Central memory CD8-positive, alpha-beta T cell (primary cell): ENCODE measurements at regions not wholly inside any gene's neighbourhood (a gene's known extent, or its start where the extent isn't known, plus 50 kb on each side); places are given as distances from the start of the nearest gene placed in this dataset.

Source experiments
- ATAC-seq: fragments of 150-1000 bp; cut with Tn5 transposase; replicated peaks from 2 replicates; pipeline ENCODE4 v1.10.0; 2022; ENCODE audit warnings: mild to moderate bottlenecking, moderate FRiP score, moderate number of reproducible peaks; ENCODE audit not compliant: poor library complexity, severe bottlenecking; ENCODE audit errors: extremely low read depth
- DNase-seq, 2 donors: peaks; one replicate each; pipeline ENCODE4 v3.0.0; 2021; ENCODE audit warnings: low spot score in 2 of 2
- H3K27ac Mint-ChIP-seq: one replicate; pipeline ENCODE4 v1.8.0; 2022; ENCODE audit warnings: low read depth, mild to moderate bottlenecking, moderate library complexity, mixed read lengths
- H3K27me3 Mint-ChIP-seq: one replicate; pipeline ENCODE4 v1.8.0; 2022; ENCODE audit warnings: mixed read lengths
- H3K36me3 Mint-ChIP-seq: one replicate; pipeline ENCODE4 v1.8.0; 2022; ENCODE audit warnings: mild to moderate bottlenecking, moderate library complexity, mixed read lengths; ENCODE audit not compliant: insufficient read depth
- H3K4me1 Mint-ChIP-seq: one replicate; pipeline ENCODE4 v1.8.0; 2022; ENCODE audit warnings: mixed read lengths
- H3K4me3 Mint-ChIP-seq: one replicate; pipeline ENCODE4 v1.8.0; 2022; ENCODE audit warnings: mild to moderate bottlenecking, moderate library complexity, mixed read lengths
- H3K9me3 Mint-ChIP-seq: one replicate; pipeline ENCODE4 v1.8.0; 2022; ENCODE audit warnings: mixed read lengths

- Mint-ChIP-seq H3K4me3 (no peak overlapping the region), H3K27ac (no peak overlapping the region), H3K4me1 (no peaks in the 10 kb centered on the region), H3K36me3 (no peaks in the 10 kb centered on the region), H3K9me3 (no peaks in the 10 kb centered on the region), H3K27me3 (peaks cover 17% of the 10 kb centered on the region)
- DNase-seq = no peak
- ATAC-seq = no peak
Measured at GRCh38 chr7:112615701-112616100, 134.9 kb downstream of the LSMEM1 start.

- Mint-ChIP-seq H3K27me3 (peaks cover 17% of the 10 kb centered on the region), H3K4me3 (no peak overlapping the region), H3K27ac (no peak overlapping the region), H3K36me3 (no peaks in the 10 kb centered on the region), H3K9me3 (peaks cover 1% of the 10 kb centered on the region), H3K4me1 (no peaks in the 10 kb centered on the region)
- DNase-seq = no peak
- ATAC-seq = no peak
Measured at GRCh38 chr7:112616295-112616694, 135.5 kb downstream of the LSMEM1 start.

DNA sequence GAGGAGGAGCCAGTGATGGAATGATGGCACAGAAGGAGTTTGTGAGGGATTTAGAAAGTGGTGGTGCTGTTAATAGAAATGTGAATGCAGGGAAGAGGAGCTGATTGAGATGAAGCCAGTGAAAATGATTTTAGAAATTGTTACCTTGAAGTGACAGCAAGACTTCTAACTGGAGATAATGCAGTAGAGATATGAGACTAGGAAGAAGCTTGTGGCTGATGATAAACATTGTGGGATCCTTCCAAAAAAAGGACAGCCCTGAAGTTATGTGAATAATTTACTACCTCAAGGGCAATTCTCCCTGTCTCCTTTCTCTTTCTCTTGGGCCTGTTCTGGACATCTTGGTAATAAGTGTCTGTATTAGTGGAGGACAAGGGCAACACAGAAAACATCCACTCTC lies 138.6 kb downstream of the LSMEM1 start:
- Mint-ChIP-seq H3K36me3 (no peaks in the 10 kb centered on the region), H3K4me3 (no peak overlapping the region), H3K27ac (no peak overlapping the region), H3K9me3 (peaks cover 5% of the 10 kb centered on the region), H3K4me1 (no peaks in the 10 kb centered on the region), H3K27me3 (peaks cover 23% of the 10 kb centered on the region)
- no peak for ATAC-seq
- DNase-seq = no peak

GRCh38 chr7:112622159-112622715 lies 141.4 kb downstream of the LSMEM1 start:
- H3K36me3 Mint-ChIP-seq = no peaks in the 10 kb centered on the region
- H3K9me3 Mint-ChIP-seq = peaks cover 5% of the 10 kb centered on the region
- DNase-seq = no peak
- H3K27me3 Mint-ChIP-seq = peaks cover 10% of the 10 kb centered on the region
- H3K27ac Mint-ChIP-seq = no peak overlapping the region
- no peaks in the 10 kb centered on the region for H3K4me1 Mint-ChIP-seq
- ATAC-seq = no peak
- no peak overlapping the region for H3K4me3 Mint-ChIP-seq

DNA sequence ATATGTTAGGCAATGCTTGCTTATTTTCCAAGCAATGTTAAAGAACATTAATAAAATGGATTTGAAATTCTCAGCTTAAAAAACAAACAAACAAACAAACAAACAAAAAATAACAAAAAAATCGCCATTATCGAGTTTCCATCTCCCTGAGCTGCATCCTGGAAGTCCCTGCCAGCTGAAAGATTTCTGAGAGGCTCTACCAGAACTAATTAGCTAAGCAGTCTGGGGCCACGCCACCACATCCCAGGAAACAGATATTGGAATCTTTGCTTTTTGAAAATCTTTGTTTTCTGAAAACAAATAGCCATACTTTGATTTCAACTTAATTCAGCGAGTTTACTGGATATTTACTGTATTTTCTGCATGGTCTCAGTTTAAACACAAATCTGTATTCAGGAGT lies 143.6 kb downstream of the LSMEM1 start:
- peaks cover 6% of the 10 kb centered on the region for H3K27me3 Mint-ChIP-seq

DNA sequence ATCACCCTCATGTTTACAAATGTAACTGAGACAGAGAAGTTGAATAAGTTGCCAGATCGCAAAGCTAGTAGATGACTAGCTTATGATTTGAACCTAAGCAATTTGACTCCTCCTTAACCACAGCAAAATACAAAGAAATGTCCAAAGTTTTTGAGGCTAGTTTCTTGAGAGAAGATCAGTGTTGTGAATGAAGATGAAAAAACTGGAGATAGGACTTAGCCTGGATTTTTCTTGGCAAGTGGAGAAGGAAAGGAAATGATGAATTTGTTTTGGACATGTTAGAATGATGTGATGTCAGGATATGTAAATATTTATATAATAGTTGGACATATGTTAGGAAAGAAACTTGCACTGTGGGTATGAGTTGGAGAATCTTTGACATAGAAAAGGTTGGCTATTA lies 149.8 kb downstream of the LSMEM1 start:
- ATAC-seq (no peak), DNase-seq (no peak)
- H3K27ac Mint-ChIP-seq = no peak overlapping the region
- no peaks in the 10 kb centered on the region for H3K27me3 Mint-ChIP-seq
- H3K36me3 Mint-ChIP-seq = peaks cover 1% of the 10 kb centered on the region
- H3K4me3 Mint-ChIP-seq = no peak overlapping the region
- no peaks in the 10 kb centered on the region for H3K9me3 Mint-ChIP-seq
- no peaks in the 10 kb centered on the region for H3K4me1 Mint-ChIP-seq

More for the DNA sequence above, 143.6 kb downstream of the LSMEM1 start:
- Mint-ChIP-seq H3K27ac (no peak overlapping the region), H3K4me3 (no peak overlapping the region), H3K4me1 (no peaks in the 10 kb centered on the region), H3K9me3 (peaks cover 5% of the 10 kb centered on the region), H3K36me3 (no peaks in the 10 kb centered on the region)
- ATAC-seq (no peak), DNase-seq (no peak)

DNA sequence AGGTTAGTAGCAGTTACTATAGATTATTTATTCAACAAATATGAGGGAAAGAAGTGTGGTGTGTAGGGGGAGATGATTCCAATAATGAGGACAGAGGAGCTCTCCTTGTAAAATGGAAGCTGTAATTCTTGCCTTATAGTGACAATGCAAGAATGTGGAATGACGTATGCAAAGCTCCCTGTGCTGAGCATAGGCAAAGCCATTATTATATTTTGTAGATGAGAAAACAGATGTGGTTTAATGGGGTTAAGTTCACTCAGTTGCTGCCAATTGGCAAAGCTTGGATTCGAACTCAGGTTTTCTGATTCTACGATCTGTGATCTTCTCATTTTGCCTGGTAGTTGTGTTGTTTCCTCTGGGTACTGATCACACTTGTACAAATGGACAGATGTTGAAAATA lies 153.3 kb downstream of the LSMEM1 start:
- Mint-ChIP-seq H3K9me3 (no peaks in the 10 kb centered on the region), H3K4me1 (no peaks in the 10 kb centered on the region), H3K4me3 (no peak overlapping the region), H3K27ac (no peak overlapping the region), H3K36me3 (peaks cover 1% of the 10 kb centered on the region), H3K27me3 (no peaks in the 10 kb centered on the region)
- DNase-seq (no peak), ATAC-seq (no peak)

DNA sequence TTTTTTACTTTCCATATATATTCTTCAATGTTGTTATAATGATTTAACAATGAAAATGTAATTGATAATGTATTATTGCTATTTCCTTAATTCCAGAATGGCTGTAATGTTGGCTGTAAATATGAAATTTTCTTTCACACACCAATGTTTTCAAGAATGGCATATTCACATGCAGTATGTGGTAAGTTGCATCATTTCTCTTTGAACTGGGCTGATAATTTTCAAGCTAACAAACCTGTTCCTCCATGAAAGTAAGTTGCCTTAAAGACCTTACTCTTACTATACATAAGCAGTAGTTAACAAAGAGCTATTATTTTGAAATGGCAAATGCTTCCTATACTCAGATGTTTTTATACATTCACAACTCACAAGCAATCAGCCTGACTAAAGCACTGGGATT lies 154.5 kb downstream of the TMEM168 start:
- no peaks in the 10 kb centered on the region for H3K4me1 Mint-ChIP-seq
- H3K4me3 Mint-ChIP-seq = no peak overlapping the region
- no peak overlapping the region for H3K27ac Mint-ChIP-seq
- ATAC-seq (no peak), DNase-seq (no peak)
- H3K27me3 Mint-ChIP-seq = no peaks in the 10 kb centered on the region
- H3K36me3 Mint-ChIP-seq = peaks cover 1% of the 10 kb centered on the region
- H3K9me3 Mint-ChIP-seq = no peaks in the 10 kb centered on the region

- Mint-ChIP-seq H3K4me3 (no peak overlapping the region), H3K27ac (no peak overlapping the region), H3K27me3 (peaks cover 13% of the 10 kb centered on the region), H3K4me1 (no peaks in the 10 kb centered on the region), H3K9me3 (peaks cover 2% of the 10 kb centered on the region), H3K36me3 (no peaks in the 10 kb centered on the region)
- DNase-seq (no peak), ATAC-seq (no peak)
Measured at GRCh38 chr7:112638675-112639400, 151.4 kb downstream of the TMEM168 start.

- H3K4me1 Mint-ChIP-seq = no peaks in the 10 kb centered on the region
- H3K9me3 Mint-ChIP-seq = peaks cover 5% of the 10 kb centered on the region
- DNase-seq (no peak), ATAC-seq (no peak)
- no peaks in the 10 kb centered on the region for H3K36me3 Mint-ChIP-seq
- H3K4me3 Mint-ChIP-seq = no peak overlapping the region
- H3K27me3 Mint-ChIP-seq = peaks cover 31% of the 10 kb centered on the region
- H3K27ac Mint-ChIP-seq = no peak overlapping the region
Measured at GRCh38 chr7:112640685-112641084, 149.5 kb downstream of the TMEM168 start.

DNA sequence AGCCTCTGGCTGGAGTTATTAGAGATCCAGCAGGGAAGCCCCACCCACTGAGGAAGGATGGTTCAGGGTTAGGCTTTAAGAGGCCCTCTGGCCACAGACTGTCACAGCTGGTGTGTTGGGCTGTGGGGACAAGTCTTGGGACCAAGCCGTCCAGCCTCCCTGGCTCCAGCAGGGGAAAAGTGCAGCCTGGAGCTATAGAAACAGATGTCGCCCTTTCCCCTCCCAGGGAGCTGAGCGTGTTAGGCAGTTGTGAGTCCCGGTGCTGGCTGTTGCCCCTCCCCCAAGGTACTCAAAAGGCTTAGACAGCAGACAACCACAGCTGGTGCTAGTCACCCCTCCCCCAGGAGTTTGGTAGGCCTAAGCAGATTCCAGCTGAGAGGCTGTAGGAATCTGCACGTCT lies 143.4 kb downstream of the TMEM168 start:
- H3K27ac Mint-ChIP-seq = no peak overlapping the region
- no peak overlapping the region for H3K4me3 Mint-ChIP-seq
- H3K27me3 Mint-ChIP-seq = peaks cover 52% of the 10 kb centered on the region
- DNase-seq (no peak), ATAC-seq (no peak)
- H3K36me3 Mint-ChIP-seq = no peaks in the 10 kb centered on the region
- H3K9me3 Mint-ChIP-seq = peaks cover 12% of the 10 kb centered on the region
- no peaks in the 10 kb centered on the region for H3K4me1 Mint-ChIP-seq

GRCh38 chr7:112648781-112649180 lies 141.4 kb downstream of the TMEM168 start:
- H3K9me3 Mint-ChIP-seq = peaks cover 11% of the 10 kb centered on the region
- ATAC-seq = no peak
- DNase-seq = no peak
- H3K4me3 Mint-ChIP-seq = no peak overlapping the region
- H3K36me3 Mint-ChIP-seq = no peaks in the 10 kb centered on the region
- no peaks in the 10 kb centered on the region for H3K4me1 Mint-ChIP-seq
- H3K27me3 Mint-ChIP-seq = peaks cover 40% of the 10 kb centered on the region
- no peak overlapping the region for H3K27ac Mint-ChIP-seq

DNA sequence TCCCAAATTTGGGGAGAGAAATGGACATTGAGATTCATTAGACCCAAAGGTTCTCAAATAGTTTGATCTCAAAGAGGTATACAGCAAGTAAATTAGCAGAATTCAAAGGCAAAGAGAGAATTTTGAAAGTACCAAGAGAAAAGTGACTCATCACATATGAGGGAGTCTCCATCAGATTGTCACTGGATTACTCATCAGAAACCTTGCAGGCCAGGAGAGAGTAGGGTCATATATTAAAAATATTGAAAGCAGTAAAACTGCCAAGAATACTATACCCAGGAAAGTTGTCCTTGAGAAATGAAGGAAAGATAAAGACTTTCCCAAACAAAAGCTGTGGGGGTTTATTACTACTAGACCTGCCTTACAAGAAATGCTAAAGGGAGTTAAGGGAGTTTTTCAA lies 140.6 kb downstream of the TMEM168 start:
- Mint-ChIP-seq H3K27me3 (peaks cover 32% of the 10 kb centered on the region), H3K9me3 (peaks cover 7% of the 10 kb centered on the region), H3K36me3 (no peaks in the 10 kb centered on the region), H3K27ac (no peak overlapping the region), H3K4me1 (no peaks in the 10 kb centered on the region), H3K4me3 (no peak overlapping the region)
- DNase-seq (no peak), ATAC-seq (no peak)
